IMR-90 (cell line): ENCODE measurements at regions not wholly inside any gene's neighbourhood (a gene's known extent, or its start where the extent isn't known, plus 50 kb on each side); places are given as distances from the start of the nearest gene placed in this dataset.

Source experiments
- ATAC-seq: fragments of 200-7000 bp; cut with Tn5 transposase; 2 replicates; pipeline ENCODE4 v1.9.1; 2020; ENCODE audit warnings: low read depth, mild to moderate bottlenecking, moderate library complexity
- BruUV-seq: library from RNA; stranded (reverse); fragments of 400-500 nt; replicated peaks from 2 replicates; lab custom pipeline; 2021; lab: Mats Ljungman, UMichigan
- CTCF ChIA-PET: fragments of 300-600 bp; formaldehyde crosslinking; extraction: SDS; loops from one replicate; lab custom pipeline; 2021; ENCODE audit warnings: antibody characterized with exemption; lab: Yijun Ruan, JAX
- POLR2A ChIA-PET: fragments of 300-600 bp; sonication (Branson Sonifier 250); formaldehyde crosslinking; loops from one replicate; lab custom pipeline; 2022; ENCODE audit warnings: antibody characterized with exemption; ENCODE audit not compliant: unreplicated experiment; lab: Charles Lee
- DNase-seq: peaks from one replicate; pipeline ENCODE4 v3.0.0; 2013
- H2AFZ ChIP-seq: replicated peaks from 2 replicates; pipeline ENCODE3; 2013; ENCODE audit warnings: low read length, mild to moderate bottlenecking; ENCODE audit not compliant: poor library complexity
- H2AK5ac ChIP-seq: 2 replicates; pipeline ENCODE4 v1.6.1; 2013; ENCODE audit warnings: low read depth, low read length, inconsistent platforms
- H2AK9ac ChIP-seq: replicated peaks from 2 replicates; pipeline ENCODE3; 2013; ENCODE audit warnings: mild to moderate bottlenecking, low read depth, low read length, moderate library complexity; ENCODE audit not compliant: poor library complexity
- H2BK120ac ChIP-seq: 2 replicates; pipeline ENCODE4 v1.6.1; 2013; ENCODE audit warnings: low read depth, low read length, inconsistent platforms
- H2BK15ac ChIP-seq: 3 replicates; pipeline ENCODE4 v1.6.1; 2013; ENCODE audit warnings: low read depth, low read length, inconsistent platforms
- H2BK20ac ChIP-seq: 2 replicates; pipeline ENCODE4 v1.6.1; 2013; ENCODE audit warnings: low read depth, mild to moderate bottlenecking, inconsistent platforms, low read length, moderate library complexity
- H2BK5ac ChIP-seq: 2 replicates; pipeline ENCODE4 v1.6.1; 2013; ENCODE audit warnings: mild to moderate bottlenecking, low read depth, low read length, inconsistent platforms; ENCODE audit not compliant: poor library complexity, severe bottlenecking
- H3K14ac ChIP-seq: replicated peaks from 2 replicates; pipeline ENCODE4 v1.6.1; 2013; ENCODE audit warnings: low read depth, low read length, inconsistent platforms
- H3K18ac ChIP-seq: 2 replicates; pipeline ENCODE4 v1.6.1; 2013; ENCODE audit warnings: low read depth, low read length, control low read depth
- H3K23ac ChIP-seq: 2 replicates; pipeline ENCODE4 v1.6.1; 2013; ENCODE audit warnings: low read depth, low read length, inconsistent platforms
- H3K27ac ChIP-seq: 2 replicates; pipeline ENCODE4 v1.5.1; 2013; ENCODE audit warnings: mild to moderate bottlenecking, control low read depth, low read length; ENCODE audit not compliant: insufficient read depth
- H3K27me3 ChIP-seq: 2 replicates; pipeline ENCODE4 v1.6.1; 2013; ENCODE audit warnings: low read length; ENCODE audit not compliant: control insufficient read depth, insufficient read depth
- H3K36me3 ChIP-seq: 2 replicates; pipeline ENCODE4 v1.6.1; 2013; ENCODE audit warnings: low read length, mixed read lengths; ENCODE audit not compliant: control insufficient read depth, insufficient read depth
- H3K4ac ChIP-seq: 2 replicates; pipeline ENCODE4 v1.6.1; 2013; ENCODE audit warnings: low read depth, low read length, inconsistent platforms
- H3K4me1 ChIP-seq: 2 replicates; pipeline ENCODE4 v1.6.1; 2013; ENCODE audit warnings: low read length, mixed read lengths; ENCODE audit not compliant: control insufficient read depth, insufficient read depth
- H3K4me2 ChIP-seq: 2 replicates; pipeline ENCODE4 v1.6.1; 2013; ENCODE audit warnings: low read depth, mild to moderate bottlenecking, control low read depth, low read length, moderate library complexity
- H3K4me3 ChIP-seq: 2 replicates; pipeline ENCODE4 v1.5.1; 2013; ENCODE audit warnings: low read depth, mild to moderate bottlenecking, control low read depth, low read length, moderate library complexity; ENCODE audit not compliant: insufficient read depth
- H3K56ac ChIP-seq: 2 replicates; pipeline ENCODE4 v1.6.1; 2013; ENCODE audit warnings: low read length, inconsistent platforms; ENCODE audit not compliant: insufficient read depth; ENCODE audit errors: extremely low read depth
- H3K79me1 ChIP-seq, 2 experiments: 2 replicates each; pipeline ENCODE4 v1.6.1; 2013; ENCODE audit warnings: low read length in 2 of 2, inconsistent platforms in 1 of 2, low read depth in 1 of 2
- H3K9ac ChIP-seq: 2 replicates; pipeline ENCODE4 v1.6.1; 2013; ENCODE audit warnings: low read depth, low read length, control low read depth
- H3K9me1 ChIP-seq: 2 replicates; pipeline ENCODE4 v1.6.1; 2013; ENCODE audit warnings: low read length, inconsistent platforms; ENCODE audit not compliant: insufficient read depth
- H3K9me3 ChIP-seq: 2 replicates; pipeline ENCODE4 v1.6.1; 2013; ENCODE audit warnings: low read length; ENCODE audit not compliant: control insufficient read depth, insufficient read depth
- H4K20me1 ChIP-seq: 2 replicates; pipeline ENCODE4 v1.6.1; 2013; ENCODE audit warnings: low read length, inconsistent platforms; ENCODE audit not compliant: insufficient read depth
- H4K5ac ChIP-seq: 2 replicates; pipeline ENCODE4 v1.6.1; 2013; ENCODE audit warnings: mild to moderate bottlenecking, low read depth, low read length, control low read depth
- H4K8ac ChIP-seq, 2 experiments: 2 replicates each; pipeline ENCODE4 v1.6.1; 2013; ENCODE audit warnings: low read depth in 2 of 2, low read length in 2 of 2, control low read depth in 1 of 2, inconsistent platforms in 1 of 2
- H4K91ac ChIP-seq: 2 replicates; pipeline ENCODE4 v1.6.1; 2013; ENCODE audit warnings: low read depth, low read length, inconsistent platforms; ENCODE audit not compliant: insufficient read depth
- BHLHE40 ChIP-seq: fragments of 150-350 bp; IDR thresholded peaks from 2 replicates; pipeline ENCODE4 v1.6.1; 2016; ENCODE audit warnings: mild to moderate bottlenecking, low read depth, low read length
- CEBPB ChIP-seq: IDR thresholded peaks from 2 replicates; pipeline ENCODE4 v1.6.1; 2012; ENCODE audit warnings: low read depth, low read length, improper control_type of control experiment
- CHD1 ChIP-seq: IDR thresholded peaks from 2 replicates; pipeline ENCODE4 v1.6.1; 2012; ENCODE audit warnings: low read depth, low read length, improper control_type of control experiment
- CTCF ChIP-seq: conservative IDR thresholded peaks from 2 replicates; pipeline ENCODE4 v1.5.1; 2012; ENCODE audit warnings: mild to moderate bottlenecking, low read depth, low read length, improper control_type of control experiment
- ELK1 ChIP-seq: fragments of 150-350 bp; IDR thresholded peaks from 2 replicates; pipeline ENCODE4 v1.6.1; 2016; ENCODE audit warnings: low read depth, mild to moderate bottlenecking, low read length, moderate library complexity, borderline replicate concordance
- FOS ChIP-seq: fragments of 150-350 bp; IDR thresholded peaks from 2 replicates; pipeline ENCODE4 v1.6.1; 2016; ENCODE audit warnings: low read depth, low read length
- MAFK ChIP-seq: IDR thresholded peaks from 2 replicates; pipeline ENCODE4 v1.6.1; 2012; ENCODE audit warnings: low read depth, low read length, improper control_type of control experiment
- MAZ ChIP-seq: IDR thresholded peaks from 2 replicates; pipeline ENCODE4 v1.6.1; 2012; ENCODE audit warnings: low read depth, mild to moderate bottlenecking, low read length, improper control_type of control experiment, moderate library complexity, borderline replicate concordance
- MXI1 ChIP-seq: IDR thresholded peaks from 2 replicates; pipeline ENCODE4 v1.6.1; 2012; ENCODE audit warnings: low read depth, mild to moderate bottlenecking, low read length, moderate library complexity, borderline replicate concordance
- NFE2L2 ChIP-seq: fragments of 150-350 bp; IDR thresholded peaks from 2 replicates; pipeline ENCODE4 v1.6.1; 2016; ENCODE audit warnings: low read depth, mild to moderate bottlenecking, low read length
- POLR2A ChIP-seq: IDR thresholded peaks from 2 replicates; pipeline ENCODE4 v1.6.1; 2012; ENCODE audit warnings: mild to moderate bottlenecking, low read depth, low read length
- RAD21 ChIP-seq: IDR thresholded peaks from 2 replicates; pipeline ENCODE4 v1.6.1; 2012; ENCODE audit warnings: low read length, improper control_type of control experiment
- RCOR1 ChIP-seq: IDR thresholded peaks from 2 replicates; pipeline ENCODE4 v1.6.1; 2012; ENCODE audit warnings: mild to moderate bottlenecking, low read length, improper control_type of control experiment; ENCODE audit not compliant: insufficient replicate concordance
- RFX5 ChIP-seq: IDR thresholded peaks from 2 replicates; pipeline ENCODE4 v1.8.0; 2012; ENCODE audit warnings: low read depth, mild to moderate bottlenecking, low read length, moderate library complexity
- SMC3 ChIP-seq: fragments of 150-350 bp; IDR thresholded peaks from 2 replicates; pipeline ENCODE4 v1.6.1; 2016; ENCODE audit warnings: low read depth, mild to moderate bottlenecking, antibody characterized with exemption, low read length, moderate library complexity
- USF2 ChIP-seq: fragments of 150-350 bp; IDR thresholded peaks from 2 replicates; pipeline ENCODE4 v1.6.1; 2017; ENCODE audit warnings: mild to moderate bottlenecking, antibody characterized with exemption, low read length, low read depth
- WGBS, 2 experiments: methylation state at CpG; one replicate each; pipeline versions ENCODE4 v1.1.5 to v1.1.7; 2013; ENCODE audit warnings: missing lambda C conversion rate in 2 of 2; ENCODE audit not compliant: insufficient read length in 1 of 2; ENCODE audit errors: extremely low coverage in 2 of 2; 5-methylcytosine and 5-hydroxymethylcytosine counted together
- dilution Hi-C: fragments of 300-500 bp; cut with HindIII; formaldehyde crosslinking; loops from one replicate; pipeline ENCODE4 v1.14.3; 2018; ENCODE audit warnings: low sequenced_read_pairs; ENCODE audit not compliant: unreplicated experiment
- in situ Hi-C: fragments of 300-500 bp; cut with MboI; formaldehyde crosslinking; loops from 3 replicates; pipeline ENCODE4 v1.14.3; 2019; ENCODE audit warnings: low sequenced_read_pairs, inconsistent platforms, mixed read lengths
- intact Hi-C: fragments of 100-400 bp; cut with micrococcal nuclease; formaldehyde crosslinking; loops from 2 replicates; pipeline ENCODE4 v1.10.0; 2022

- Histone ChIP-seq H2BK15ac (no peak overlapping the region), H3K4me2 (no peak overlapping the region), H4K20me1 (no peaks in the 10 kb centered on the region), H3K14ac (no peak overlapping the region), H3K18ac (no peak overlapping the region), H3K9ac (no peak overlapping the region), H3K9me3 (no peaks in the 10 kb centered on the region), H3K4ac (no peak overlapping the region), H4K8ac (no peak overlapping the region), H4K5ac (no peak overlapping the region), H2BK20ac (no peak overlapping the region), H3K27ac (no peak overlapping the region), H2AK5ac (no peak overlapping the region), H2AFZ (no peak overlapping the region), H3K9me1 (no peaks in the 10 kb centered on the region), H3K56ac (no peak overlapping the region), H3K23ac (no peak overlapping the region), H3K27me3 (no peaks in the 10 kb centered on the region), H3K36me3 (no peaks in the 10 kb centered on the region), H3K79me1 (no peaks in the 10 kb centered on the region), H2BK120ac (no peak overlapping the region), H2BK5ac (no peak overlapping the region), H3K4me3 (no peak overlapping the region), H2AK9ac (no peak overlapping the region), H3K4me1 (peaks cover 8% of the 10 kb centered on the region), H4K91ac (no peak overlapping the region)
- WGBS, 2 experiments = 100% methylated on average over 1 of the region's 7 CpGs; no CpG with 5 or more reads in 1 of the 2 experiments
- dilution Hi-C loops (no loop called here), intact Hi-C loops (no loop called here), in situ Hi-C loops (no loop called here)
- ChIA-PET CTCF (no interaction called here), POLR2A (no interaction called here)
- DNase-seq = no peak
- no peak for ATAC-seq
- no TSS peak for BruUV-seq
- TF ChIP-seq CEBPB = no peak
- no peak for TF ChIP-seq RAD21
- TF ChIP-seq CTCF = no peak
- TF ChIP-seq ELK1 = no peak
- TF ChIP-seq FOS = no peak
- no peak for TF ChIP-seq POLR2A
- TF ChIP-seq SMC3 = no peak
- TF ChIP-seq NFE2L2 = no peak
- TF ChIP-seq BHLHE40 = no peak
- no peak for TF ChIP-seq MAZ
- TF ChIP-seq MXI1 = no peak
- no peak for TF ChIP-seq RCOR1
- no peak for TF ChIP-seq RFX5
- no peak for TF ChIP-seq CHD1
- TF ChIP-seq USF2 = no peak
- TF ChIP-seq MAFK = no peak
Observed at GRCh38 chr6:134508862-134509498, 191.1 kb upstream of the SGK1 start.
